HG03066 (cell line): ENCODE measurements at regions not wholly inside any gene's neighbourhood (a gene's known extent, or its start where the extent isn't known, plus 50 kb on each side); places are given as distances from the start of the nearest gene placed in this dataset.

Source experiments
- ATAC-seq: cut with Tn5 transposase; IDR thresholded peaks from one replicate; pipeline ENCODE4 v1.9.1; 2021; ENCODE audit warnings: low read depth; ENCODE audit not compliant: unreplicated experiment

DNA sequence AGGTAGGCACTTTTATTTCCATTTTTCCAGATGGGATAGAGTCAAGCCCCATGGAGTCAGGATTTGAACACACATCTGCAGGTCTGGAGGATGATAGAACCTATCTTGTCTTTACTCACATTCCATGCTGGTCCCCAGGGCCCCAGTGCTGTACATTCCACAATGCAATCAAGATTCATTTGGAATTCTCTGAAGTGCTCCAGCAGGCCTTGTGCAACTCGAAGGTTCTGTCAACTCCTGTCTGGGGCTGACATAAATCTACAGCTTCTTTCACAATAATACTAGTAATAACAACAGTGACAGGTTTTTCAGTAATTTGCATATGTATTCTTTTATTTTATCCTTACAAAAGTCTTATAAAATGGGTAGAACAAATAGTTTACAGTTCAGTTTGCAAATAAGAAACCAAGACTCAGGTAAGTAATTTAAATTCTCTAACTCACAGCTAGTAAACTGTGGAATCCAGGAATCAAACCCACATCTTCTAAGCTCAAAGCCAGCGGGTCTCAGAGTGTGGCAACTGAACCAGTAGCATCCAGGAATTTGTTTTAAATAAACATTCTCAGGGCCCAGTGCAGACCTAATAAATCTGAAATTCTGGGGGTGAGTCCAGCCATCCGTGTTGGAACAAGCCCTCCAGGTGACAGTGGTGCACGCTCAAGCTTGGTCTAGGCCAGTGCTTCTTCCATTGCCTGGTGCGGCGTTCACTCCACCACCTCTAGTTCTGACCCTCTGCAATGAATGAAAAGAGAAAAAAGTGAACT, 137.0 kb upstream of the TNFAIP3 start:
- ATAC-seq: no peak

DNA sequence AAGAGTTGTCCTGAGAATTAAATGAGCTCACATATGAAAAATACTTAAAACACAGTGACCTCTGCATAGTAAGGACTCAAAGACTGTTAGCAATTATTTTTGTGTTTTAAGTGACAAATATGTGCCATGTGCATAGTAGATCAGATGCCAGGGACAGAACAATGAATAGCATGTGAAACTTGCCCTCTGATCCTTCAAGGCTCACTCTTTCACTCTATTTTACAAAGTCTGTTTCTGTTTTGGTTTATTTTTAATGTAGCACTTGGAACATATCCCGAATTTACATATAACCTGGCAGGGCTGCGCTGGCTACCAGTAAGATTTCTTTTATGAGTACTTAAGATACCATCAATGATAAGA, 135.5 kb upstream of the TNFAIP3 start:
- ATAC-seq: no peak

DNA sequence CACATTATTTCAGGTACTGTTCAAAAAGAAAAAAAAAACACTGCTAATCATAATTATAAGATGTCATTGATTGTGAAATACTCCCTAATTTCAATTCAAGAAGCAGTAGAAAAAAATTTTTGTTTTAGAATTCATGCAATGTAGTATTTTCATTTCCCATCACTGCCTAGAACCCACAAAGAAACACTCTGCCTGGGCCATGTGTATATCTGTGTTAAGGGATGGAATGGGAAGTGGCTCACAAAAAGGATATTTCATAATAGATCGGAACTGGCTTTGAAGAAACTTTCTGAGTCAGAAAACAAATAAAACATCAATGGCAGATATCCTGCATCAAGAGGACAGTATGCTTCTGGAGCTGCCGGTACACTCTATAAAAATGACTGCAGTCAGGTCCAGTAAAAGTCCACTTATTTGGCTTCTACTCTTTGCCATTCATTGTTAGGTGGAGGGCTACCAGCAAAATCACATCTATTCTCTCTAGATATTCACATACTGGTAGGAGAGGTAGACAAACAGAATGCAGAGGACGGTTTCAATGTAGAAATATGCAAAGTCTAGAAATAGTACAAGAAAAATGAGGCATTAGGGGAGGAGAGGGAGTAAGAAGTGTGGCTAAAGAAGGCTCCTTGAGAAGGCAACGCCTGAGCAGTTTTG, 135.0 kb upstream of the TNFAIP3 start:
- ATAC-seq: no peak

DNA sequence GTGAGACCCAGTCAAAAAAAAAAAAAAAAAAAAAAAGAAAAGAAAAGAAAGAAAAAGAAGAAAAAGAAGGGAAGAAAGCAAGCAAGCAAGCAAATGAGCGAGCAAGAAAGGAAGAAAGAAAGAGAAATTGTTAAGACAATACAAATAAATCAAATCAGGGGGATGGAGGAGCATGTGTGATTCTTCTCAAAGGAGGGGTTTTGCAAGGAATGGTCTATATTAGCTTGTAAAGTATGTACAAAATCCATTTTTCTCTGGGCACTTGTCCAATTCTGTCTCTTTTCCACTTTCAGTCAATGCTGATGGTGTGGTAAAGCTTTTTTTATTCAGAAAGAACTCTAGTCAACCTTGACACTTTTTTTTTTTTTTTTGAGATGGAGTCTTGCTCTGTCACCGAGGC, 133.7 kb upstream of the TNFAIP3 start:
- no peak for ATAC-seq

DNA sequence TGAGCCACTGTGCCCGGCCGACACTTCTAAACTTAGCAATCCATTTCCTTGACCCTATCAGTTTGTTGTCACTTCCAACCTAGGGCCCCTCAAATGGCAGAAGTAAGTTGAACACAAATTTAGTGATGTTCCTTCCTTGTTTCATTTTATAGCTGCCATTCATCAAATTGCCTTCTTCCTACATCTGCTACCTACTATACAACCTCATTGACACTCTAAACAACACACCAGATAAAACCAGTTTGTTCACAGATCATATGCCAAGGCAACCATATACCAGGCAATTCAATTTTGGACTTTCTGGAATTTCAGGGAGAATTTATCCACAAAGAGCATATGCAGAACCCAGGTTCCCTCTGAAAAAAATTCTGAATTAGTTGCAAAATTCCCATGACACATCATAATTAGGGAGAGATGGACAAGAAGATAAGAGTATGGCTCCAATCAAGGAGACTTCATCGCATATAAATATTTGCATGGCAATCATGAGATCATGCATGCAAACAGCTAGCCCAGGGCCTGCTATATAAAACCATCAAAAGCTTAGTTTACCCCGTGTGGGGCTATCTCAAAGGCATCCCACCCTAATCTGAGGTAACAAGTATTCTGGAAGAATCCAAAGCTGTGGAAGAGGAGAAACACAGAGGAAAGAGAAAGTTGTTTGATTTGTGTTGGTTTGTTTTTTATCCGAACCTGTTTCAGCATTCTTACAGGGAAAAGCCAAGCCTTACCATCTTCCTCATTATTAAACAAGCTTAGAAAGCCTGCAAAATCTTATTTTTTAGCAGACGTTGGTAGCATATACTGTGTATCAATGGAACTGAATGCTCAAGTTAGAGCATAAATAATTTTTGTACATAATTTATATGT, 132.8 kb upstream of the TNFAIP3 start:
- no peak for ATAC-seq

DNA sequence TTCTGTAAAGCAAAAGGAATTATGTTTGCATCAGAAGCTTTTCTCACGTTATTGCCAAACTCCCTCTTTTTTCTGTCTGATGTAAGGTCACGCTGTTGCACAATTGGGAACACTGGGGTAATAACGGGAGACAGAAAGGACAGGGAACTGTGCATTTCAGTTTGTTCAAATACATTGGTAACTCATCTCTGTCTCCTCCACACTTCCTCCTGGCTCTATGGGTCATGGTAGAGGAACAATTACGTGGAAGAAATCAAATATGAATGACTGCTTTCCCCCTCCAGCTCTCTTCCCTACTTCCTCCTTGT, 132.2 kb upstream of the TNFAIP3 start:
- no peak for ATAC-seq

DNA sequence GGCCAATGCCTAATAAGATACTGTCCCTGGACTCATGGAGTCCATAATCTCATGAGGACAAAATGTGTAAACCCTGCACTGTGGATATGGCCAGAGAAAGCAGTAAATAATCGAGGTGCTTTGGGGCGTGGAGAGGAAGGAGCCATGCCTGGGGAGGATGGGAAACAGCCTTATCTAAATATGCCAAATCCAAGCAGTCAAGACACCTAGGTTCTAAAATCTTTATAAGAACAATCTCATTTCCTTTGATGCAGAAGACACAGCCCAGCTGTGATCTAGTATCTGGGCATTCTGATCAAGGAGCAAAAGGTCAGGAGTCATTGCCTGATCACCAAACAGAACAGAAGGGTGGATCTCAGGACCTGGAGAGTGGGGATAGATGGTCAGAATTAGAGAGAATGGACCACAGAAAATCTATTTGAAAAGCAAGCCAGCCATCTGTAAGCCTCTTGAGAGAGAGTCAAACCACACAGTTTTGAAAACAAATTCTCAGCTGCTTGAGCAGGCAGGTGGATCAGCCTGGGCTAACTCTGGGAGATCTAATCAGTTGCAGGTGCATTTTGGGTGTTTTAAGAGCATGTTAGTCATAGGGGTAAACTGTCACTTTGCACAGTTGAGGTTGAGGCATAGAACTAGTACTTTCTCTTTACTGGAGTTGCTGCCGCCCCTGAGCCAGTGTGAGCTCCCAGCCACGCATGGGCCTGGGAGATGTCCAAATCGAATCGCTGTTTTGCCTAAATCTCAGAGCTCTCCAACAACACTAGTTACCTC, 130.8 kb upstream of the TNFAIP3 start:
- ATAC-seq: peak; percentile 86

DNA sequence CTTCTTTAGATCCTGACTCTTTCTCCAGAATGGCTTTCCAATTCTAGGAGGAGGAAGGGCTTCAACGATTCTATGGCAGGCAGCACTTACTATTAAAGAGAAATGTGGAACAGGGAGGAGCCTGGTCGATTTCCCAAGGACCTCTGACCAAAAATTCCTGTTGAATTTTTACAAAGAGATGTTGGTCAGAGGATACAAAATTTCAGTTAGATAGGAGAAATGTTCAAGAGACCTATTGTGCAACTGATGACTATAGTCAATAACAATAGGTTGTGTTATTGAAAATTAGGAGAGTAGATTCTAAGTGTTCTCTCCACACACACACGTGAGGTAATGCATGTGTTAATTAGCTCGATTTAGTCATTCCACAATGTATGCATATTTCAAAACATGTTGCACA, 130.1 kb upstream of the TNFAIP3 start:
- ATAC-seq: no peak

DNA sequence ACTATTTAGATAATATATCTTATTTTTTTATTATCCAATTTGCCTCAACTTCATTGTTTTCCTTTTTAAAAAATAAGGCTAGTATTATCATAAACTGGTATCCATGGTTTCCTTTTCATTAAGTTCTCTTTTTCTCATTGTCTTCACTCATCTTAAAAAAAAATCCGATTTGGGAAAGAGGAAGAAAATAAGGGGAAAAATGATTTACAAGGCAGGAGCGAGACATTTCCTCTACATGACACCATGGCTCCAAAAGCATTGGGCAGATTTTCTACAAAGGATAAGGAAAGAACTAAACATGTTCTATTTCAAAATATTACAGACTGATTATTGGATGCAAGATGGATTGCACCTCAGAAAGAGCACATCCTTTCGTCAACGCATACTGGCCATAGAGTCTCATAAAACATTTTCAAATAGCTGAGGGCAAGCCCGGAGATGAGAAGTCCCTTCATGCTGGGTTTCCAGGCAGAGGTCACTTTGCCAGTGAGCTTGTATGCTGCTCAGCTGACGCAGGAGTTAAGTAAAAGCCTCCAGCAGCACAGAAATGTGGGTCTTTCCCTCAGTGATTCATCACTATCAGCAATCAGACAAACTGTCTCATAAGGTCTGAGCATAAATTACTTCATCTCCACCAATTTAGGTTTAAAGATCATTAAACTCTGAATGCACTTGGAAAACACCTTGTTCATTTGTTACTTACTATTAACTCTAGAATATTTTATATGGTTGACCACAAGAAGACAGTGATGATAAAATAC, 129.0 kb upstream of the TNFAIP3 start:
- ATAC-seq: no peak

DNA sequence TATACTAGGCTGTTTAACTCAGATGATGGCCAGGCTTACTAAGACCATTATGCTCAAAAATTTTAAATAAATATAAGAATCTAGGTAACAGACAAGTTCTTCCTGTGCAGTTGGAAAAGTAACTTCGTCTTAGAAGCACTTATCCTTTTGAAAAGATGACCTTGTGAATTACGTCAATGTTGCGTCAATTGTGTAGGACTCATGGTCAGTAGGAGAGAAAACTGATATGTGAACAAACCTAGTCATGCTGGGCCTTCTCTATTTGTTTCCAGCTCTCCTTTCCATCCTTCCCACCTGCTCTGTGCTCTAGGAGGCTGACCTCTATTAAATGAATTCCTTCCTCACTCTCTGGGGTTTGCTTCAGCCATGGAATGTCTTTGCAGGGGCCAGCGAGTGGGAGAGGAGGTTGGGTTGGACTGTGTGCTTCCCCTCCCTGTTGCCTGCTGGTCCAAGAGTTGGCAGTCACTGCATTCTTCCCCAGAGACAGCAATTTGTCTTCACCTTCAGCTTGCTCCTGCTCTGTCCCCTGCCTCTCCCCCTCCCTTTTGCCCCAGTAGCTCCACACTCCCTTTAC, 128.0 kb upstream of the TNFAIP3 start:
- no peak for ATAC-seq

DNA sequence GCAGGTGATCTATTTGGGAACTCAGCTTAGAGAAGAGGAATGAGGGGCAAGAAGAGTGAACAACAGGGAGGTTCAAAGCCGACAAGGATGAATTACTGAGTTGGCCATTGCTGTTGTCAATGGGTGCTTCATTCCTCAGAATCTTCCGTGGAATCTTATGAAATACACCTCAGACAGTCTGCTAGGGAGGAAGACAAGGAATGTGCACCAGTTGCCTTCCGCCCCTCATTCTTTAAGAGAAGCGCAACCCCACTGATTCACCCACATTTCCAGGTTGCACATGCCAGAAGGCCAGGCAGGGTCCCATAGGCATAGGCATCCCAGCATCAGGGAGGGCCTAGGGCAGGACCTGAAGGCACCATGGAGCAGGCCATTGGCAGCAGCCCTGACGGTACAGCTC, 127.5 kb upstream of the TNFAIP3 start:
- no peak for ATAC-seq

DNA sequence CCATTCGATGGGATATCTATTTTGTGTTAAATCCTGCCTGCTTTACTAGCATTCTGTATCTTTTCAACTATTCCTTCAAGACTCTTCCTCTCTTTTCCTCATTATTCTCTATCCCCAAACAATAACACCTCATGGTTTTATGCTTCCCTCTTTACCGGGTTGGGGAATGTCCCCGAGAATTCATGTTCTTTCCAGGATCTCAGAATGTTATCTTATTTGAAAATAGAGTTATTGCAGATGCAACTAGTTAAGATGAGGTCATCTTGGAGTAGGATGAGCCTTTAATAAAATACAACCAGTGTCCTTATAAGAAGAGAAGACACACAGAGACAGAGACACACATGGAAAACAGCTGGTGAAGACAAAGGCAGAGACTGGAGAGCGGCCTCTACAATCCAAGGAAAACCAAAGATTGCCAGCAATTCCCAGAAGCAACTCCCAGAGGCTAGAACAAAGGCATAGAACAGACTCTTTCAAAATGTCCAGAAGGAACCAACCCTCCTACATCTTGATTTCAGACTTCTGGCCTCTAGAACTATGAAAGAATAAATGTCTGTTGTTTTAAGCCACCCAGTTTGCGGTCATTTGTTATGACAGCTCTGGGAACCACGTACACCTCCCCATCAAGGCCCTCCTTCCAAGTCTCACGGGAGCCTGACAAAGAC, 126.8 kb upstream of the TNFAIP3 start:
- no peak for ATAC-seq

DNA sequence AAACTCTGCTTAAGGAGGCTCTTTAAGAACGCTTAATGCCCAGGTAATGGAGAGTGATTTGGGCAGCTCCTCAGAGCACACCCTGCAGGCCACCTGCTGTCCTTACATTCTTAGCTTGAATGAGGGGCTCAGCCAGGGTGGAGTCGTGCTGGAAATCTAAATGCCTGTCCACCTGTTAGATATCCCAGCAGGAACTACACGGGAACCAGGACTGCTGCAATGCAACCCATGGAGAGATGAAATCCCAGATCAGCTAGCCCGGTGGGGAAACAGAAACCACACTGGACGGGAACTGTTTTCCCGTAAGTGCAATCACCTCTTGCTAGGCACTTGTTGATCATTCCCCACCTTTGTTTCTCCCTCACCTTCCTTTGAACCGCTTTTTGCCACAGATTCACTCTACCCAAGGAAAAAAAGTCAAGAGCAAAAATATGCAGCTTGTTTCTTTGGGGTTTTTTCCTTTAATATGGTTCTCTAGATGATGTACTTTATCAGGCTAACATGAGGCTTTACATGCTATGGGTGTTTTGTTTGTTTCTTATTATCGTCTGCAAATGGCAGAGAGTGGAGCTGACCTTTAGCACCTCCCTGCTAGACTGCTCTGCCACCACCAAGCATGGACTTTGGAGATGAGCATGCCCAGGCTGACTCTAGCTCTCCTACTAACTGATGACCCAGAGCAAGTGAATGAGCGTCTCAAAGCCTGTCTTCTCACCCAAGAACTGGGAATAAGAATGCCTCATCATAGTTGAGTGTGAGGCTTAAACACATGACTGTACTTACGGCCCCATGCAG, 125.9 kb upstream of the TNFAIP3 start:
- no peak for ATAC-seq

DNA sequence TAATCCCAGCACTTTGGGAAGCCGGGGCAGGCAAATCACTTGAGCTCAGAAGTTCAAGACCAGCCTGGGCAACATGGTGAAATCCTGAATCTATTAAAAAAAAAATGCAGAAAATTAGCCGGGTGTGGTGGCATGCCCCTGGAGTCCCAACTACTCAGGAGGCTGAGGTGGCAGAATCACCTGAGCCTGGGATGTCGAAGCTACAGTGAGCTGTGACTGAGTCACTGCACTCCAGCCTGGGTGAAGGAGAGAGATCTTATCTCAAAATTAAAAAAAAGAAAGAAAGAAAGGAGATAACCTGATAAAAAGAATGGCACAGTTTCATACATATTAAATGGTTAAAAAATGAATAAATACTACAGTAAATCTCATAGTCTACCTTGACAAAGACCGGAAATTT, 123.6 kb upstream of the TNFAIP3 start:
- no peak for ATAC-seq

DNA sequence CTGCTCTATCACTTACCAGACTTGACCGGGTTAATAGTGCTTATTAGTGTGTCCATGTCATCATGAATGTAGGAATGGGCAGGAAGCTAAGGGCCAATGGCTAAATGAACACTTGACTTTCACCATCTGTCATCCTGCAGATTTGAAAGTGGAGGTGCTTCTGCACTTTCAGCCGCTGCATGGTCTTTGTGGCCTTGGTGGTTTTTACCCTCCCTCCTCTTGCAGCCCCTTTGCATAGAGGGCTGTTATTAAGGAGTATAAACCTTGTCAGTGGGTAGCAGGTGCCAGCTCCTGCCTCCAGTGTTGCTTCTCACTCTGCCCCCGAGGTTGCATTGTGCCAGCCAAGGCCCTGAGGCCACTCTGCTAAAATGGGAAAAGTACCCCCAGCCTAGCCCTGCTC, 122.2 kb upstream of the TNFAIP3 start:
- peak; percentile 78 for ATAC-seq

DNA sequence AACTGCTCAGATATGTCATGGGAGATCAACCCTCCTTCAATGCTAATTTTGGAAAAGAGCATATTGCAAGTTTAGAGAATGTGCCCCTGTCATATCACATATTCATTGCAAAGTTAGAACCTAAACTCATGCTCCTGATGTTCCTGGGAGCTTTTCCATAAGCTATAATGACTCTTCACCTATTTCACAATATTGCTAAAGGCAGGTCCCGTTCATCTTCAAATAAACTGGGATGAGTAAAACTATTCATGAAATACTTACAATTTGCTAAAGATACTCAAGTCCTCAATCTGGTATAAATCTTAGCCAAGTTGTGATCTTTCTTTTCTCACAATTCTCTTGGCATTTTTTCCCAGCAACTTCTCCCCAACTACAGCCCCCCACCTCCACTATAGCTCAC, 121.7 kb upstream of the TNFAIP3 start:
- ATAC-seq: no peak

DNA sequence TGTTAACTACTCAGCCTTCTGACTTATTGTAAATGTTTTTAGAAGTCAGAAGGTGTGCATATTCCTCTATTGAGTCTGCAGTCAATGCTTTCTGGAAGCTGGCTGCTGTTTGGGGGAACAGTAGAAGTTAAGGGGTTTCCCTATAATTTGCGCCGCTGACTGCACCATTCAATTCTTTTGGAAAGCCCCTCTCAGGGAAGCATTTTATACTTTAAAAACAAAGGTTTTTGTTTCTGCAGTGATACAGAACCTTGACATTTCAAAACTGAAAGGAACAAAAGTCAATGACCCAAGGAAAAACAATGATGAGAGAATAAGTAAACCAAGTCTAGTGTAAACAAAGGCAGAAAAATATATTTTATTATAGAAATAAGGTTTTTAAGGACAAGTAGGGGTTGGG, 120.8 kb upstream of the TNFAIP3 start:
- no peak for ATAC-seq

DNA sequence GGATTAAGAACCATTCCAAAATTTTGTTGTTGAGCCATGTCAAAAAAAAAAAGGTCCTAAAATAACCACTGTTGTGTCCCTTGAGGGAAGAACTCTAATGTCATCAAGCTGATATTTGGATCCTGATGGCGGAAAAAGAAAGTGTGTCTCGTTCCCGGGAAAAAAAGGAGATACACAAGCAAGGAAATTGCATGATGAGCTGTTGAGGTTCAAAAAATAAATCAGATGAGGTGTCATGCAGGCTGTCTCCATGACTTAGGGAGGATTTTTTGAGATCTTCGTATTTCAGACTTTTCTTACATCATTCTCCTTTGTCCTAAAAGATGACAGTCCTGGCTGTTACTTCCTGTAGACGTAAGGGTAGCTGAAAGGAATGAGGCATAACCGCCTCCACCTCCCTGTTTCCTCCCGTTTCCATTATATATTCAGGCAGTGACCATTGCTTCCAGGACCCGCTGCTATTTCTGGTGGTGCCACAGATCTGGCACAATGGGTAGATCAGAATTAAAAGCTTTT, 117.3 kb upstream of the TNFAIP3 start:
- ATAC-seq: no peak
